ENCODE measurements at regions not wholly inside any gene's neighbourhood (a gene's known extent, or its start where the extent isn't known, plus 50 kb on each side); places are given as distances from the start of the nearest gene placed in this dataset.

DNA sequence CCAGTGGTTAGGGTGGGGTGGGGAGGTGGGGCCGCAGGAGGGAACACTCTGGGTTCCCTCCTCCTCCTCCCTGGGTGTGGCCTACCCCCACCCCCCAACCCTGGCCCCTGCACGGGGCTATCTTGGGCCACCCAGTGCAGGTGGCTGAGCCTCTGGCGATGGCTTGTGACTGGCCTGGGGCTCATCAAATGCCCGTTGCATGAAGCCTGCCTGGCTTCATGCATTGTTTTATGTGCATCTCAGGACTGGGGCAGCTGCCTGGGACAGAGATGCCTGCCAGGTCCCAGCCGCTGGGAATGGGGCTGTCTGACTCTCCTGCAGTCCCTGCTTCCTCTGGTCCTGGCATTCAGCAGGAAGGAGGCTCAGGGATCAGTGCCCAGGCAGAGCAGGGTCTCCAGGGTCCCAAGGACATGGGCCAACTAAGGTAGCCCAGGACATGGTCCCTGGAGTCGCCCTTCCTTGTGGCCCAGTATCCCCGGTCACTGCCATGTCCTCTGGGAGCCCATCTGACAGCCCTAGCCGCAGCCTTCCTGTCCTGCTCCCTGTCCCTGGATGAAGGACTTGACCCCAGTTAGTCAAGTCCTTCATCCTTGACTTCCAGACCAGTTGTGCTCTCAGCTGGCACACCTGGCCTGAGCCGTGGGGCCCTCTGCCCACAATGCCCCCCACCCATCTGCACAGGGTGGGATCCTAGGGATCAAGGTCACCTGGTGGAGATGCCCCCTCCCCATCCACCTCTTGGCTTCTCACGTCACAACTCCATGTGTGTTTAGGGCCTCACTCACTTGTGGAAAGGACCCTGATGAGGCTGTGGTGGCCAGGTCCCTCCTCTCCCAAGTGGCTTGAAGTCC, 112.1 kb upstream of the FGF3 start:
- no peak for DNase-seq

DNA sequence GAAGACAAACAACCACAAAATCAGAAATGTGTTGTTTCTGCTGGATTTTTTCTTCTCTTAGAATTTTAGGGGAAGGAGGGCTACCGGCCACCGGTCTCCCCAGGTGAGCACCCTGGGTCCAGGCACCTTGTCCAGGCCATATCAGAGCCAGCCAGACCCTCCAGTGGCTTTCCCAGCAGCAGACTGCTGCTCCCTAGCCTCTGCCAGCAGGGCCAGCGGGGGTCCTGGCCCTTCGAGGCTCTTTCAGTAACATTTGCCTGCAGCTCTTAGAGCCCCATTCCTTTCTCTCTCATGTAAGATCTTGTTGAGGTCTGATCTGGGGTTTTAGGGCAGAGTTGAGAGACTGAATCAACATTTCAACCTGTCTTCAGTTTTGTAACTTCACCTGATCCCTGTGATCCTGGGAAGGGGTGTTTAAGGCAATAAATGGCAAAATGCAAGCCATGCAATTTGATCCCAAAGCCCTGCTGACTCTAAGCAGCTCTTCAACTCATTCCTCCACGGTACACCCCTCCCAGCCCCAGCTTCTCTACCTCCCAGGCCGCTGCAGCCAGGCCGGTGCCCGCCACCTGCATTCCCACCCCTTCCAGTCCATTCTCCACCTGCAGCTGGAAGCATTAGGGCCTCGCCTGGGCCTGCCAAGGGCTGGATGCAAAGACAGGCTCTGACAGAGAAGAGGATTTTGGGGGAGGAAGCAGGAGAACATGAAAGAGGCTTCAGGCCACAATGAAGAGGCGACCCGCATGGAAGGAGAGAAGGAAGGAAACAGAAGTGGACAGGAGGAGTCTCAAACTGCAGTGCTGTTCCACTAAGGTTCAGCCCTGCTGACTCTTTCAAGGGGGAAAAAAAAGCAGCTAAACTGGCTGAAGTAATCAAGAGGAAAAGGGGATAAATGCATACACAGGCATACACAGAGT, 113.0 kb upstream of the FGF3 start:
- DNase-seq: no peak

DNA sequence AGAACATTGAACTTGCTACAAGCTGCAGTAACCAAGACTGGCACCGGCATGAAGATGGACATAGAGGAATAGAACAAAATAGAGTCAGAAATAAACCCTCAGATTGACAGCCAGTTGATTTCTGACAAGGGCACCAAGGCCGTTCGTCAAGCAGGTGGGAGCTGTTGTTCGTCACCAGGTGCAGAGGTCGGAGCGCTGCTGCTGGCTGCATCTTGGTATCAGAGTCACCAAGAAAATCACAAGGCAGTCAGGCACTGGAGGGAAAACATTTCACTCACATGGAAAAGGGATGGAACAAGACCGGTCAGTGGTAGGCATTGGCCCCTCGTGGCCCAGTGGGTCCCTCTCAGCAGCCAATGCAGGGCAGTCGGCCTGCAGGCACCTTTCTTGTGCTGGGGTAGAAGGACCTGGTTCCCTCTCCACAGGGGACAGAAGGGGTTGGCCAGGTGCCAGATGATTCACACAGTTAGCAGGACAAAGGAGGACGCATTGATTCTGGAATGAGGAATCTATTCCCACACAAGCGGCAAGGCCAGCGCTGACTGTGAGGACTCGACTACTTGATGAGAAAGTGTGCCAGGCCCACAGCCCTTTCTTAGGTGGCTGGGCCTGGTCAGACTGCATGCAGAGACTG, 115.8 kb upstream of the FGF3 start:
- DNase-seq: no peak

DNA sequence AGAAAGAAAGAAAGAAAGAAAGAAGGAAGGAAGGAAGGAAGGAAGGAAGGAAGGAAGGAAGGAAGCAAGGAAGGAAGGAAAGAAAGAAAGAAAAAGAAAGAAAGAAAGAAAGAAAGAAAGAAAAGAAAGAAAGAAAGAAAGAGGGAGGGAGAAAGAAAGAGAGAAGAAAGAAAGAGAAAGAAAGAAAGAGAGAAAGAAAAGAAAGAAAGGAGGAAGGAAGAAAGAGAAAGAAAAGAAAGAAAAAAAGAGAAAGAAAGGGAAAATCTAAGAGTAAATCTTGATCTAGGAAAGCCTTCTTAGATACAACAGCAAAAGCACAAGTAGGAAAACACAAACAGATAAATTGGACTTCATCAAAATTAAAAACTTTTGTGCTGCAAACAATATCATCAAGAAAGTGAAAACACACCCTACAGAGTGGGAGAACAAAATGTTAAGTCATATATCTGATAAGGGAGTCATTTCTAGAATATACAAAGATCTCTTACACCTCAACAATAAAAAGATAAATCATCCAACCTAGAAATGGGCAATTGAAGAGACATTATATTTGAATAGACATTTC, 116.8 kb upstream of the FGF3 start:
- DNase-seq: no peak

DNA sequence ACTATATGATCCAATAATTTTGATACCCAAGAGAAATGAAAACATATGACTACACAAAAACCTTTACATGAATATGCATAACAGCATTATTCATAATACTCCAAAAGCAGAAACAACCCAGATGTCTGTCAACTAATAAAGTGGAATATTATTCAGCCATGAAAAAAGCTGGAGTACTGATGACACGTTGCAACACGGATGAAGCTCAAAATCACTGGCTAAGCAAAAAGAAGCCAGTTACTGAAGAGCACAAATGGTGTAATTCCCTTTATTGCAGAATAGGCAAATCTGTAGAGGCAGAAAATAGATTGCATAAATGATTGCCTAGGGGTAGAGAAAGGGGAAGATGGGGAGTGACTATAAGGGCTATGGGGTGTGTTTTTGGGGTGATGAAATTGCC, 117.6 kb upstream of the FGF3 start:
- no peak for DNase-seq

DNA sequence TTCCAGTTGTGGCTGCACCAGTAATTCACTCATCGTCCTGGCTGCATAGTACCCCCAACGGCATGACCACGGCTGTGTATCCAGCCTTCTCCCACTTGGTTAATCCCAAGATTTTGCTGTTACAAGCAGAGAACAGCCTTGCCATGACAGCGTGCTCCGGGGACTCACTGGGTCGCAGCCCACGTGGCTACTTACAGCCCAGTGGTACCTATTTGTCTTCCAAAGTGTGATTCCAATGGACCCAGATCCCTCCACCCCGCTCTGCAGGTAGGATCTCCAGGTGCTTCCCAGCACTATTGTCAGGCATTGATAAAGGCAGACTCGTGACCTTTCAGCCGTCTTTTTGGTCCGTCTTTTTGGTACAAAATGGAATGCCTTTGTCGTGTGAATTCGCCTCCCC, 119.0 kb upstream of the FGF3 start:
- DNase-seq: no peak

DNA sequence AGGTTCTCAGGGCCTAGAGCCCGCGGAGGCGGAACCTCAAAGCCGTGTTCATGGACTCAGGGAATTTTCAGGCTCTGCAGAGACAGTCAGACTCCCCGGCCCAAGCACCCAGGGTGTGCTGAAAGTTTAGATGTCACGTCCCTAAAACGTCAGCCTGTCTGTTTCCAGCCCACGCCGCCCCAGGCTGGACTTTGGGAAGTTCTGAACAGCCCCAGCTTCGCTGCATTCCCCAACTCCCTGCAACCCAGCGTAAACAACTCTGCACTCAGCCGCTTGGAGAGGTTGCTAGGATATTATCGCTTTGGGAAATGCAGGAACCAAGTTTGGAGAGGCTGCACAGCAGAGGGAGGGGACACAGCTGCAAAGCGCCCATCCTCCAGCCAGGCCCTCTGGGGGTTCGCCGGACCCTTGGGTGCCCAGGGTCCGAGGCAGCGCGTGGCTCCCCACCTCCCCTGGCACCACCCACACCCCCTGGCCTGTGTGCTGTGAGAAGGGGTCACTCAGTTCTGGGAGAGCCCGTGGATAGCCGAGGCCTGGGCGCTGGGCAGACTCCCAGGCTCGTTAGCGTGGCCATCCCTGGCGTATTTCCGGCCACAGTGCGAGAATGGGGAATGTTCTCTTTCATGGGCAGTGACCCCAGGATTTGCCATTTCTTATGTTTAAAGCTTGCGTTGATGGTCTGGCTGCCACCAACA, 120.5 kb upstream of the FGF3 start:
- peak; percentile 53 to 86 (median 57) for DNase-seq

DNA sequence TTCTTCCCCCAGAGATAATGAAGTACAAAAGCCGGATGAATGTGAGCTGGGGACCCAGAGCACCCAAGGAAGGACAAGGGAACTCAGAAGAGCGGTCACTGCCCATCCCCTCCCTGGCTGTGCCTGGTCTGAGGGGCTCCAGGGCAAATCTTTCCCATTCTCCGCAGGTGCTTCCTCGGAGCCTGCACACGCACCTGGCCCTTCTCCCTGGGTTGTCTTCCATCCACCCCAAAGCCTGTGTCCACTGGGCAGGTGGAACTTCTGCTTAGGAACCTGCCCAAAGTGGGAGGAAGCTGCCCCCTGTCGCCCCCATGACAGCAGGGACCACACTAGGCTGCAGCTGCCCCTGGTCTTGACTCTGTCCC, 121.0 kb upstream of the FGF3 start:
- no peak for DNase-seq

DNA sequence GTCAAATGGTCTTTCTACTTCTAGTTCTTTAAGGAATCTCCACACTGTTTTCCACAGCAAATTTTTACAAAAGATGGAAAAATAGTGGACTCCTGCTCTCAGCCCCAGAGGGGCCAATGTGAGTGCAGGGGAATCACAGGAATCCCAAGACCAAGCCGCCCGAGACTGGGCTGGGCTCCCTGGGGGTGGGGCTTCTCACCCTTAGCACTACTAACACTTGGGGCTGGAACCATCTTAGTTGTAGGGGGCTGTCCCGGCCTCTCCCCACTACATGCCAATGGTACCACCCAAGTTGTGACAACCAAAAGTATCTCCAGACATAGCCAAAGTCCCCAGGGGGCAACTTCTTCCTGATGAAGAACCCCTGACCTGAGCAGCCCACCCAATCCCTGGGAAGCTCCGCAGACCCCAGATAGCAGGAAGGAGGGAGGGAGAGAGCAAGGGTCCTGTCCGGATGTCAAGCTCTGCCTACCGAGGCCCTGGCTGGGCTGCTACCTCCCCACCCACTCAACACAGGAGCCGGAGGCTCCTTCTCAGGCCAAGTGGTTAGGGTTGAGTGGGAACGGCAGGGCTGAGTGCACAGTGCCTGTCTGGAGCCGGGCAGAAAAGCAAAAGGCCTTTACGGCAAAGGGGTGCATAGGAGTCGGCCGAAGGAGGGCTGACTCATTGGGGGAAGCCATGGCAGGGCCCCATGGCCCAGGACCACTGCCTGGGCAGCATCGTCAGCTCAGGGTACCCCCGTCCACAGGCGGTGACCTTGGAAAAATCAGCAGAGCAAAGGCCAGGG, 122.5 kb upstream of the FGF3 start:
- DNase-seq: no peak

DNA sequence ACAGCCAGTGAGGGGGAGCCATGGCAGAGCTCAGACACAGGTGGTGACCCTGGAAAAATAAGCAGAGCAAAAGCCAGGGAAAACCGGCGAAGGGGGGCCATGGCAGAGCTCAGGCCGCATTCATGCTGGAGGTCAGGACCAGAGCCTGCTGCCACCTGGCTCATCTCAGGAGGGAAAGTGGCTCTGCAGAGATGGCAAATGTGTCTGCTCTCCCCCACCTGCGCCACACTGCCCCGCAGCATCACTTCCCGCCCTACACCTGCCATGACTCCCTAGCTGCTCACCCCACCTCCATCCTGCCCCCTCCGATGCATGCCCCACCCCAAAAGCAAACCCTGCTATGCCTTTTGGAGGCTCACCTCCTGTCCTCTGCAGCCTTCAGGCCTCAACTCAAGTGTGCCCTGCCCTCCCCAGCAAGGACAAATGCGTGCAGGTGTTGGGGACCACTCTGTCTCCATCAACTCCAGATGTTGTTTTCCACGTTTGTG, 123.2 kb upstream of the FGF3 start:
- no peak for DNase-seq

DNA sequence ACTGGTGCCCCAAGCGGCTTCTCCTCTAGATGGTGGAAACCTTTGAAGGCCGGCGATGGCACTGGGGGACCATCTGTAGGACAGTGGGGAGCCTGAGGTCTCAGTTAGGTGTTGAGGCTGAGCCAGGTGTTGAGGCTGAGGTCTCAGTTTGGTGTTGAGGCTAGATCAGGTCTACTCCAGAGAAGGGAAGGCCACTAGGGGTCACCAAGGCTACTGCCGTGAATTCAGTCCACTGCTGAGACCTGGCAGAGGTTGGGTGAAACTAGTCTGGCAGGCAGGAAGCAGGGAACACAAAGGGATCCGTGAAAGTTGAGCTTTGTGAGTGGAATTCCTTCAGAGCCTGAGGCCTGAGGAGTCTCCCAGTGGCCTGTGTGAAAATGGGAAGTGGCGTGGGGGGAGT, 123.8 kb upstream of the FGF3 start:
- no peak for DNase-seq

DNA sequence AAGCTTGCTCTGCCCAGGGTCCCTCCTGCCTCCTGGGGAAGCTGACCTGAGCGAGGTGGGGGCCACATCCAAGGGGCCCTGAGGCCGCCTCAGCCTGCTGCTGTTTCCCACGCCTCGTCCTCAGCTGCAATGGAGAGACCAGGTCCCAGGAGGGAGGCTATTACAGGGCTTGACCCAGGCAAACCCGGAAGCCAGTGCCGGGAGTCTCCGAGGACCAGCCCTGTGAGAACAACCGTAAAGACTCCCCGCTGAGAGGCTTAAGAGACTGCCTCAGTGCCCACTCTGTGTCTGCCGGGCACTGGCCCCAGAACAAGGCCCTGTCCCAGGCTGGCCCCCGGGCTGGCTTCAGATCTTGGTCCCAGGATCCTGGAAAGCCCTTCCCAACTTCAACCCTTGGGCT, 124.3 kb upstream of the FGF3 start:
- peak in 1 of 3 donors; percentile 14 for DNase-seq

DNA sequence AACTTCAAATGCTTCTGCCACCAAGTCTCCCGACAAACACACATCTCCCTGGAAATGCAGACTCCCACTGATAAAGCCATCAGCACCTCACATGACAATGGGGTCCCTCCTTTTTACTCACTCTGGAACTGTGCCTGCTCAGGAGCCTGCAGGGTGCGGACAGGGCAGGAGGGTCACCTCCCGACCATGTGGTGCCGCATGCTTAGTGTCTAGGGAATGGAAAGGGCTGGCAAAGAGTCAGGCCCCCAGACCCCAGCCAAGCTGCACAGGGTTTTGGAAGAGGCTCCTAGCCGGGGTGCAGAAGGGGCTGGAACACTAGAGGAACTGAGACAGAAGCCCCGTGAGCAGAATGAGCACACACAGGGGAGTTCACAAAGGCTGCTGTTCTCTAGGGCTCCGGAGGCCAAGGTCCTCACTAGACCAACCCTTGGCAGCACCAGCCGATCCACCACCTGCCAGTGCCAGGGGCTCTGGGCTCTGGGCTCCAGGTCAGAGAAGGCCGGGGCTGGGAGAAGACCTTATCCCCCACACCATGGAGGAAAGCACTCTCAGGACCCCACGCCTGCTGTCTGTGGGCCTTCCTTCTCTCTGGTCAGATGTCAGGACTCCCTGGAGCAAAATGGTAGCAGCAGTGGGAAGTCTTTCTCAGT, 125.1 kb upstream of the FGF3 start:
- DNase-seq: no peak

DNA sequence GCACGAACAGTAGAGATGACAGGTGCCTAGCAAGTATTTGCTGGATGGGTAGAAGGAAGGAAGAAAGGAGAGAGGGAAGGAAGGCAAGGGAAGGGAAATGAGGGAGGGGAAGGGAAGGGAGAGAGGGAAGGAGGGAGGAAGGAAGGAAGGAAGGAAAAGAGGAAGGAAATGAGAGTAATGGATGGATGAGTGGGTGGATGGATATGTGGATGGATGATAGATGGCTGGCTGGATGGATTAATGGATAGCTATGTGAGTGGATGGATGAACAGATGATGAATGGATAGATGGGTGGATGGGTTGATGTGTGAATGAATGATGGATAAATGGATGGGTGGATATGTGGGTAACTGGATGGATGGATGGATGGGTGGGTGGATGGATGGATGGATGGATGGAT, 125.9 kb upstream of the FGF3 start:
- no peak for DNase-seq

DNA sequence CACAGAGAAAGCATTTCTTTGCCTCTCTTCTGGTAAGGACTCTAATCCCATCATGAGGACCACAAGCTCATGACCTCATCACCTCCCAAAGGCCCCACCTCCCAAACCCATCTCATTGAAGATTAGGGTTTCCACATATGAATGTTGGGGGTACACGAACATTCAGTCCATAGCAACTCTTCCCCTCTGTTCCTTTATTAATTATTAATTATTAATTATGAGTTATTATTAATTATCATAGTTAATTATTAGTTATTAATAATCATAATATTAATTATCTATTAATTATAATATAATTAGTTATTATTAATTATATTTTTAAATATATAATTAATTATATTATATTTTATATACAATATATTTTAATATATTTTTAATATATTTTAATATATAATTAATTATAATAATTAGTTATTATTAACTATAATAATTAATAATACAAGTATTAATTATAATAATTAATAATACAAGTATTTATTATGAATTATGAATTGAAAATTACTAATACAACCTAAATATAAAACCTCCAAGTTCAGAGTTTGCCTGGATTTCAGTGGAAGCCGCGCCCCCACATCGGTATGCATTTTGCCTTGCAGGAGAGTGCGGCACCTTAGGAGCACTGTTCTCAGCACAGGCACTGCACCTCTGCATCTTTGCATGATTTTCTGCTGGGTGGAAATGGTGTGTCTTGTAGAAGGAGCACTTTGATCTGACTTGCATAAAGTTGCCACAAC, 128.0 kb upstream of the FGF3 start:
- no peak for DNase-seq

DNA sequence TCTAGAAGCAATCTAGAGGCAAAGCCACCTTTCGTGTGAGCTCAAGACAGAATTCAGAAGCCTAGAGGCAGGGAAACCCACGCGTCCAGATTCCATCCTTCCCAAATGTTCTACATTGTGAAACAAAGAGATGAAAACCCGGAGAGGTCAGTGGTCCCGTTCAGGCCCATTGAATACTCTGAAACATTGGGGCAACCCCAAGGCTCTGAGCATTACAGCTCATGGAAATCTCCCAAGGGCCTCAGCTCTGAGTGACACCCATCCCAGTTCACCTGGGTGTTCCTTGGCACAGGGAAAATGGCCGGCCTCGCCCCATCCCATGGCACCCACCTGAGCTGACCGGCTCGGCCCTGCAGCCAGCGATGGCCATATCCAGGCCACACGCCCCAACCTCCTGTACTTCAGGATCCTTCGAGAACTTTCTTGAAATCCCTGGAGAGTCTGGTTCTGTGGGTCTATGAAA, 128.6 kb upstream of the FGF3 start:
- DNase-seq: no peak

DNA sequence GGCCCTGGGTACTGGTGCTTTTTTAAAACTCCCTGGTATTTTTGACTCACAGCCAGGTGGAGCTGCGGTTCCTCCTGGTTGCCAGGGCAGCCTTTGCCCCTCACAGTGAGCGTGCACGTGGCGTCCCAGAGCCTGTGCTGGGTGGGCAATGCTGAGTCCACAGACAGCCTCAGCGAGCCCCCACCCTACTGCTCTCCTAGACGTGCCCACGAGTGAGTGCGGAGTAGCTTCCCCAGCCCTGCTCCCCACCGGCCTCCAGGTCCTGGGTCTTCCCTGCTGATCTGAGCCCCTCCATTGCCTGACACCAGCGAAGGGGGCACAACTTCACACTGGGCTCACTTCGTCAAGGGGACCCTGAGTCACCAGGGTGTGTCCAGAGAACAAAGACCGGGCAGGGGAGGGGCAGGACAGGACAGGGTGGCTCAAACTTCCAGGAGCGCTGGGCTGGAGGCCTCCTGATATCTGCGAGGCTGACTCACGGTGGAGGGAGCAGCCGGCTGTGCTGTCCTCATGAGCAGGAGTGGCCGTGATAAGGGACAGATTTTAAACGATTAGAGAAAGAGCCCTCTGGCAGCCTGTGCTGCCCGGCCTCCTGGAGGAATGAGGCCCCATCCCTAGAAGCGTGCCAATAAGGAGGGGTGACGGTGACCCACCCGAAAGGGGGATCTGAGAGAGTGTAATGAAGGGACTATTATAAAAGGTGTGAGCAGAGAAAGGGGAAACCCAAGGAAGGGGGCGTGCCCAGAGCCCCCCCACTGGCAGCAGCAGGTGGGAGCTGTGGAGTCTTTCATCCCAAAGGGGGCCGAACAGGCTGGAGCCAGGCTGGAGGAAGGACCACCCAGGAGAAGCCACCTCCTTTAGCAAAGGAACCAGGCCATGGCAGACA, 129.3 kb upstream of the FGF3 start:
- no peak for DNase-seq

DNA sequence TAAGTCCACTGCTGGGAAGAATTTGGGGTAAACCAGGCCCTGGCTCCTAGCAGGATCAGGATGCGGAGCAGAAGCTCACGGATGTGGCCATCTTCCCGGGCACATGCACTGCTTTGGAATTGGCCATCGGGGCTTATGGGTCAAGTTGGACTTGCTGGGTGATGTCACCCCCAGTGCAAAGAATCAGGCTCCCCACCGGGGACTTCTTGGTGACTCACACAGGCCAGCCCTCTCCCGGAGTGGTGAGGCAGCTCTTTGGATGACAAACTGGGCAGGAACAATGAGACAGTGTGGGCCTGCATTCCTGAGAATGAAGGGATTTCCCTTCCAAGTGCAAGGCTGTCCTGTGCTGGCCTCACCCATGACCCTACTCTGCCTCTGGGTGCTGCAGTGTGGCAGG, 128.8 kb upstream of the ANO1 start:
- DNase-seq: peak in 1 of 3 donors; percentile 10

Measured in muscle of back (tissue), 3 donors.